ENCODE measurements at regions not wholly inside any gene's neighbourhood (a gene's known extent, or its start where the extent isn't known, plus 50 kb on each side); places are given as distances from the start of the nearest gene placed in this dataset.
"Not testable (repeated sequence)": the region's sequence is repeated elsewhere in the genome, so short reads cannot be mapped to it uniquely, and the experiment has no call there.

DNA sequence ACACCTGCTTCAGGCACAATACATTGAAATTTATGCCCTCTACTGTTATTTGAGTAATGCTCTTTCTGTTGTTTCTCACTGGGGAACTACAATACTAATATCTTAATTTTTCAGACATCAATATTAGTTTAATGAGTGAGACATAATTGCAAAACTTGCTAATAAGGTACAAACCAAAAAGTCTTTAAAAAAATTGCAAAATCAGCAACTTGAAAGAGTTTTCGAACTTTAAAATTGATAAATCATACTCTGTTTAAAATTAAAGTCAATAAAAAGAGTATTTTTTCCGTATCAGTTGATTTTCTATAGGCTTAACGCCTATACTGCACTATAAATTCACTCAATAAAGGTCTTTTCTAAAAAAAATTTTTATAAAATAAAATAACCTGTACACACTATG is 1735.9 kb upstream of the SEL1L start:
- DNase-seq, result no peak

- no peak for DNase-seq
Observed at GRCh38 chr14:83271663-83272062, 1738.0 kb upstream of the SEL1L start.

- DNase-seq, result no peak
Observed at GRCh38 chr14:83280719-83281118, 1747.1 kb upstream of the SEL1L start.

DNA sequence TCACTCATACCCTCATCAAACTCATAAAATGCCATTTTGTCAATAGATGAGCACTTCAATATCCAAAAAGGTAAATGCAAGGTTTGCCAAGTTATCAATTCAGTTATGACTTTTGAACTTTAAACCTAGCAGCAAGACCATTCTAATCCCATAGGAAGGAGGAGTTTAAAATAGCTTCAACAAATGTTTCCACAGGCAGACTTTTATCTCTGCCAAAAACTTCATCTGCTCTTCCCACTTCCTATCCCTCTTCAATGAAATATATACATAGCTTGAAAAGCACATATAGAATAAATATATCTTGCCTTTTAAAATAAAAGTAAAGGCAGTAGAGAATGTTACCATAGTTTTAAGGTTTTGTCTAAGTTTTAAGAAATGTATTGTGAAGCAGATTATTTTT is 1749.1 kb upstream of the SEL1L start:
- no peak for DNase-seq

DNA sequence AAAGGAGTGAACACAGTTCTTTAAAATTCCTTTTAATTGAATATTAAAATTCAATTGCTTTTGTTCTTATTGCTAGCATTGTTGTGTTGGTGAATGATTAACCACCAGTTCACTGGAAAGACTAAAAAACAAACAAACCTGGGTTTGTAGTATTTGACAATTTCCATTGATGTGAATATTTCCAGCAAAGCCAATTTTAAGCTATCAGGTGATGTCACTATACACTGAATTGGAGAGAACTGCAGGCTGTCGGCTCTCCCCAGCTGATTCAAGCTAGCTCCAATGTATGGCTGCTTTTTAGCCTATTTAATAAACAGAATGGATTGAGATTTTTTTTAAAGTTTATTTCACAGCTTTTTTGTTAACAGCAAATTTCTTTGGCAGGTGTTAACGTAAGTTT is 1753.6 kb upstream of the SEL1L start:
- DNase-seq, result no peak

DNA sequence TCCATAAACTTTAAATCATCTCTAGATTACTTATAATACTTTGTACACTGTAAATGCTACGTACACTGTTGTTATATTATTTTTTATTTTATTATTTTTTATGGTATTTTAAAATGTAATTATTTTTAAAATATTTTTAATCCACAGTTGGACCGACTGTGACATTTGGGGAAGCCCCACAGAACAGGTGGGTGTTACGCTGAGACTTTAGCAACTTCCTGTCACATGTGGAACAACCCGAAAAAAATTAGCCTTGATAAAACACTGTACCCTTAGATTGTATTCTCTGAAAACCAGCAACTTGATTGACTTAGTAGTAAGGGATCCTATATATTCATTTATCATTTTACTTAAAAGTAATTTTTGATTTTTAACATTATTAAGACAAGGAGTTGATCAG is 1755.7 kb upstream of the SEL1L start:
- no peak for DNase-seq

GRCh38 chr14:83289896-83290295 is 1756.2 kb upstream of the SEL1L start:
- DNase-seq, result no peak

- no peak for DNase-seq
Observed at GRCh38 chr14:83290447-83290846, 1756.8 kb upstream of the SEL1L start.

DNA sequence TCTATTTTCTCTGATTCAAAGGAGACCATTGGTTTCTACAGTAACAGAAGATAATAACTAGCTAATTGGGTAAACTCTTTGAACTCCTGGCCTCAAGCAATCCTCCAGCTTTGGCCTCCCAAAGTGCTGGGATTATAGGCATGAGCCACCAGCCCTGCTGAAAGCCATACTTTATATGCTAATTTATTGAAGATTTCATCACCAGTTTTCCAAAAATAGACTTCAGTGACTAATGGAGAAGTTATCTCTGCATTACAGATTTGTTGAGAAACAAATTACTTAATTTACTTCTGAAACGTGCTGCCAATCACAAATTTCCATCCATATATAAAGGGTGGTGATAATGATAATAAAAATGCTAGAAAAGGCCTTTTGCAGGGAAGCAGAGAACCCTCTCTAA is 1758.1 kb upstream of the SEL1L start:
- no peak for DNase-seq

- DNase-seq, result no peak
Observed at GRCh38 chr14:83294941-83295340, 1761.3 kb upstream of the SEL1L start.

DNA sequence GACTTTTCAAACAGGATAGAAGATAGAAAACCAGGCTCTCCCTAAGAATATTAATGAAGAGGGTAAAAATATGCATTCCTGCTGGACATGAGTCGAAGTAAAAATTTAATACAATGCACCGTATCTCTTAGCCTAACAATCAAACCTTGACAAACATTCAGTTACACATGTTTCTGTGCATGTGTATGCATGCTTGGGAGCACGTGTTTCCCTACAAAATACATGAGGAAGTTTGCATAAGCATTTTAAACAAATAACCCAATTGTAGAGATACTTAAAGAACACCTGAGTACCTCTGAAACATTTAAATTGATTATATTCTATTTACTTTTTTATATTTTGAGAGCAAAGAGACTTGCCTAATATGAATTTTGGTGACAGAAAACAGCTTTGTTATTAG is 1763.7 kb upstream of the SEL1L start:
- DNase-seq, result no peak

- not testable (repeated sequence) for DNase-seq
Observed at GRCh38 chr14:83298016-83298415, 1764.4 kb upstream of the SEL1L start.

- no peak for DNase-seq
Observed at GRCh38 chr14:83300476-83301064, 1766.9 kb upstream of the SEL1L start.

GRCh38 chr14:83301791-83302190 is 1768.1 kb upstream of the SEL1L start:
- no peak for DNase-seq

- DNase-seq, result no peak
Observed at GRCh38 chr14:83309211-83309610, 1775.6 kb upstream of the SEL1L start.

DNA sequence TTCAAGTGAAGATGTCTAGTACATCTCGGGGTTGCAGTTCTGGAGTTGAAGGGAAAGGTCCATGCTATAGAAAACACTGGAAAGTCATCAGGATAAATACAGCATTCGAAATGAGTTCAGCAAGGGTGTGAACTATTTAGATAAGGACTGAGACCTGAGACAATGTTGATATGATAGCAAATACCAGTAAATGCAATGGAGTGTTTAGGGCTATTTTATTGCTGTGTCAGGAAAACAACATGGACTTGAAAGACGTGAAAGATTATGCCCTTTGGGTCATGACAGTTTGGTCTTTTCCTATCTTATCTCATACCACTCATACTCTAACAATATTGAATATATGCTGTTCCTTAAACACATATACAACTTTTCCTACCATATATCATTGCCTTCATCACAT is 1776.2 kb upstream of the SEL1L start:
- DNase-seq, result no peak

DNA sequence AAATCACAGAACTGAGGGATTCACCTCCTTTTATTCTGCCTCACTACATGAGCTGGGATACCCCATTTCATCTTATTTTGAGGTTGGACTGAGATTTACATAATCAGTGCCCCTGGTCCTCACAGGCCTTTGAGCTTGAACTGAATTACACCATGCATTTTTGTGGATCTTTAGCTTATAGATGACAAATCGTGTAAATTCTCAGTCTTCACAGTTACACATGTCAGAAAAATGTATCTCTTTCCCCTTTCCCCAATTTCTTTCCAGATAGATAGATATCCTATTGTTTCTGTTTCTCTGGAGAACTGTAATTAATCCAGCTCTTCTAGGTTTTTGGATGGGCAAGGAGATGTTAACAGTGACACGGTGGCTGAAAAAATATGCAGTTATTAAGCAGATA is 1778.9 kb upstream of the SEL1L start:
- no peak for DNase-seq

DNA sequence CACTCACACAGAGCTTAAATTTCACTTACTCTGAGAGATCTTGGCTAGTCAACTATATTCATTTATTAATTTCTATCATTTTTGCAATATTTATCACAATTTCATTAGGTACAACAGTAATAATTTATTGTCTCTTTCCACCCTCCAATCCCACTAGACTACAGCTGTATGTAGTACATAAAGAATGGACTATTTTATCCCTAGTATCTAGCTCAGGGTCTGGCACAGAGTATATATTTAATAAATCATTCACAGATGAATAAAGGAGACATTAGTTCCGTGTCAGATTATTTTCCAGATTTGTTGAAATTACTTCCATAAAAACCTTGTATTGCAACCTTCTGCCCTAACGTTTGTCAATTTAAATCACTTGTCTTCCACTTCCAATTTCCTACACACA is 1781.1 kb upstream of the SEL1L start:
- DNase-seq, result no peak

GRCh38 chr14:83316356-83316755 is 1782.7 kb upstream of the SEL1L start:
- no peak for DNase-seq

GRCh38 chr14:83320837-83321236 is 1787.2 kb upstream of the SEL1L start:
- DNase-seq, result no peak

- DNase-seq, result no peak
Observed at GRCh38 chr14:83331513-83331912, 1797.9 kb upstream of the SEL1L start.

DNA sequence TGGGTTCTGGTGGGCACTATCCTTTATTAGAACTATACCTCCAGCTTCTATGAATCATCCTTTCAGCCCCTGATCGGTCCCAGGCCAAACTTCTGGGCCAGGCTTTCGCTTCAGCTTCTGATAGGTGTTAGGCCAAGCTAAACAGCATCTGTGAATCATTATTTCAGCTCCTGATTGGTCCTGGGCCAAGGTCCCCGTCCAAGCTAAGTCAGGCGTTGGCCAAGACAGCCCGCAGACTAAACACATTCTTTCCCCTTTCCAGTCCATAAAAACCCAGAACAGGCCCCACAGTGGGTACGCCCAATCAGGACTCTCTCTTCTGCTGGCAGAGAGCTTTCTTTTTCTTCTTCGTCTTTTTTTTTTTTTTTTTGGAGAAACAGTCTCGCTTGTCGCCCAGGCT is 1808.9 kb upstream of the SEL1L start:
- DNase-seq, result no peak

- DNase-seq, result no peak
Observed at GRCh38 chr14:83347874-83348273, 1814.2 kb upstream of the SEL1L start.

DNA sequence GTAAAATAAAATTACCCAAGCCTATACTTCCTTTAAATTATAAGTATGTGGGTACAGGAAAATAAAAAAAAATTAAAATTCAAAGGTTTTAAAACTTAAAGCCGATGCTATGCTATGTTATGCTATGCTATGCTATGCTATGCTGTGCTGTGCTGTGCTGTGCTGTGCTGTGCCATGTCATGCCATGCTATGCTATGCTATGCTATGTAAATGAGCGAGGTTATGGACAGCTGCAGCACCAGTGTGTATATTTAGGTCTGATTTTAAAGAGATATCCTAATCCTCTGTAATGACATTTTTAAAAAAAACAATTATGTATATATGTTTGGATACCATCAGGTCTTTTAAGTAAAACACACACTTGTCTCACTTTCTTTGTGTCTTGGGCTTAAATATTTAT is 1822.0 kb upstream of the SEL1L start:
- DNase-seq, result no peak

GRCh38 chr14:83356080-83356479 is 1822.4 kb upstream of the SEL1L start:
- DNase-seq, result no peak

GRCh38 chr14:83372271-83372670 is 1838.6 kb upstream of the SEL1L start:
- DNase-seq, result no peak

Measured in stimulated activated CD4-positive, alpha-beta T cell treated with anti-CD3 and anti-CD28 coated beads, Interleukin-4, amount 100 ng/mL, for 1 hour (primary cell).